Progenitor cell of endocrine pancreas (in vitro differentiated cells): ENCODE measurements at regions not wholly inside any gene's neighbourhood (a gene's known extent, or its start where the extent isn't known, plus 50 kb on each side); places are given as distances from the start of the nearest gene placed in this dataset.
"Not testable (repeated sequence)": the region's sequence is repeated elsewhere in the genome, so short reads cannot be mapped to it uniquely, and the experiment has no call there.

ENCODE experiments used
- DNase-seq: peaks from one replicate; pipeline ENCODE4 v3.0.0; 2021; ENCODE audit warnings: low spot score; ENCODE audit not compliant: unreplicated experiment
- H3K27ac Mint-ChIP-seq: 2 replicates; pipeline ENCODE4 v1.8.0; 2021; ENCODE audit warnings: mild to moderate bottlenecking, moderate library complexity, mixed read lengths
- H3K27me3 Mint-ChIP-seq: 2 replicates; pipeline ENCODE4 v1.8.0; 2021; ENCODE audit warnings: mixed read lengths
- H3K36me3 Mint-ChIP-seq: 2 replicates; pipeline ENCODE4 v1.8.0; 2022; ENCODE audit warnings: mixed read lengths; ENCODE audit not compliant: insufficient read depth
- H3K4me1 Mint-ChIP-seq: 2 replicates; pipeline ENCODE4 v1.8.0; 2021; ENCODE audit warnings: low read depth, mixed read lengths
- H3K4me3 Mint-ChIP-seq: 2 replicates; pipeline ENCODE4 v1.8.0; 2021; ENCODE audit warnings: low read depth, mild to moderate bottlenecking, moderate library complexity, mixed read lengths
- H3K9me3 Mint-ChIP-seq: 2 replicates; pipeline ENCODE4 v1.8.0; 2021; ENCODE audit warnings: low read depth, mixed read lengths
- CTCF ChIP-seq: fragments of 200-600 bp; sonication (generic); IDR thresholded peaks from one replicate; pipeline ENCODE4 v1.5.0; 2021; ENCODE audit warnings: antibody characterized with exemption, mild to moderate bottlenecking; ENCODE audit not compliant: unreplicated experiment

GRCh38 chr12:20006871-20007730 lies 361.2 kb upstream of the PDE3A start:
- TF ChIP-seq CTCF = no peak
- Mint-ChIP-seq H3K27ac (no peak overlapping the region), H3K4me3 (no peak overlapping the region), H3K36me3 (peaks cover 12% of the 10 kb centered on the region), H3K4me1 (peaks cover 16% of the 10 kb centered on the region), H3K27me3 (no peaks in the 10 kb centered on the region), H3K9me3 (peaks cover 28% of the 10 kb centered on the region)
- DNase-seq = no peak

- H3K27me3 Mint-ChIP-seq, H3K27ac Mint-ChIP-seq, DNase-seq, H3K4me3 Mint-ChIP-seq: not testable (repeated sequence)
- peaks cover 37% of the 10 kb centered on the region for H3K9me3 Mint-ChIP-seq
- H3K4me1 Mint-ChIP-seq = peaks cover 15% of the 10 kb centered on the region
- H3K36me3 Mint-ChIP-seq = peaks cover 18% of the 10 kb centered on the region
Measured at GRCh38 chr12:20009965-20010364, 358.4 kb upstream of the PDE3A start.

- no peak for TF ChIP-seq CTCF
- Mint-ChIP-seq H3K4me3 (no peak overlapping the region), H3K9me3 (peaks cover 44% of the 10 kb centered on the region), H3K27me3 (no peaks in the 10 kb centered on the region), H3K4me1 (peaks cover 9% of the 10 kb centered on the region), H3K36me3 (peaks cover 21% of the 10 kb centered on the region), H3K27ac (no peak overlapping the region)
- no peak for DNase-seq
Measured at GRCh38 chr12:20011200-20011599, 357.1 kb upstream of the PDE3A start.

- DNase-seq = no peak
- Mint-ChIP-seq H3K36me3 (peaks cover 16% of the 10 kb centered on the region), H3K9me3 (peaks cover 37% of the 10 kb centered on the region), H3K27me3 (no peaks in the 10 kb centered on the region), H3K4me1 (peaks cover 18% of the 10 kb centered on the region), H3K4me3 (no peak overlapping the region), H3K27ac (peak overlapping the region; percentile 26)
- no peak for TF ChIP-seq CTCF
Measured at GRCh38 chr12:20017802-20018201, 350.5 kb upstream of the PDE3A start.

- H3K27ac Mint-ChIP-seq = no peak overlapping the region
- peaks cover 31% of the 10 kb centered on the region for H3K9me3 Mint-ChIP-seq
Measured at GRCh38 chr12:20018406-20018805, 349.9 kb upstream of the PDE3A start.

More at GRCh38 chr12:20018406-20018805, 349.9 kb upstream of the PDE3A start:
- H3K4me1 Mint-ChIP-seq = peaks cover 18% of the 10 kb centered on the region
- H3K4me3 Mint-ChIP-seq = no peak overlapping the region
- H3K36me3 Mint-ChIP-seq = peaks cover 11% of the 10 kb centered on the region
- no peaks in the 10 kb centered on the region for H3K27me3 Mint-ChIP-seq
- no peak for DNase-seq
- no peak for TF ChIP-seq CTCF
